NCI-H345 treated with DMSO at 0.1 percent for 48 hours (cell line): ENCODE measurements at regions not wholly inside any gene's neighbourhood (a gene's known extent, or its start where the extent isn't known, plus 50 kb on each side); places are given as distances from the start of the nearest gene placed in this dataset.
"Not testable (repeated sequence)": the region's sequence is repeated elsewhere in the genome, so short reads cannot be mapped to it uniquely, and the experiment has no call there.

Source experiments
- DNase-seq: peaks from one replicate; lab custom pipeline; 2025; ENCODE audit not compliant: unreplicated experiment; lab: John Stamatoyannopoulos, UW

DNA sequence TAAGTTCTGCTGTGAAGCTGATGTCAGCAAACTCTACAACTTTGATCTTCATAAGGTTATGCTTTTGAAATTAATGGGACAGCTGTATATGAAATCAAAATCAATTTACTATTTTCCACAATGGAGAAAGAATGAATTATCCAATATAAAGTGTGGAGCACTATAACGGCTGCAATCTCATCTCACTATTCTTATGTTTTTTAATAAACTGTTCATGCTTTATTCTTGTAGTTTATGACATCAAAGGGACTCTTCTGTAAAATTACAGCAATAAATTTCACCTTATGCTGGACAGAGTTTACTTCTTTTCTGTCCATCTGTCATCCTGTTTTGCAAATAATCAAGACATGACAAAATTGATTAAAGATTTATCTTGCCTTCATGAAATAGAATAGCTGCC lies 192.5 kb downstream of the TECRL start:
- no peak for DNase-seq

GRCh38 chr4:64205376-64205775 lies 203.9 kb downstream of the TECRL start:
- no peak for DNase-seq

GRCh38 chr4:64200001-64200555 lies 209.2 kb downstream of the TECRL start:
- DNase-seq: no peak

- DNase-seq: no peak
These were observed 213.7 kb downstream of the TECRL start for GRCh38 chr4:64195582-64195981.

GRCh38 chr4:64192731-64193412 lies 216.4 kb downstream of the TECRL start:
- no peak for DNase-seq

DNA sequence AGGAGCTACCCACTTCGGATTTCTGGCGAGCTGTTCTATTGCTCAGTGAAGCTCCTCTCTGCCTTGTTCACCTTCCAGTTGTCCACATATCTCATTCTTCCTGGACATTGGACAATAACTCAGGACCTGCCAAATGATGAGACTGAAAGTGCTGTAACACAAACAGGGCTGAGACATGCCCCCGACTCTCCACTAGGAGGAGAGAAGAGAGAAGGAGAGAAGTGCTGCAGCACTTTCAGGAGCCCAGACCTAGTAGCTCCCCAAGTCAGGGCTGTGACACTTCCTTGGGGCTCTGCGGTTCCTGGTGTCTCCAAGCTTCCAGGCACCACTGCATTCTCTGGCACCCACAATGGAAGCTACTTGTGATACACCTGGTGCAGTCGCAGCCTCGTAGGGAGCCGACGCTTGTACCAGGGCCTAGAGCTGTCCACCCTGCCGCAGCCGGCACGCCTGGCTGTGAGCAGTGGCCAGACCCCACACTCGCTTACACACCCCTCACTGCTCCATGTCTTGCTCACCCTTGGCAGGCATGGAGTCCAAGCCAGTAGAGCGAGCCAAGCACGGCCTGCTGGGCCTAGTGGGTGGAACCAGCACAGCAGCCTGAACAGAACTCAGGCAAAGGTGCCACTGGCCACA lies 234.9 kb downstream of the TECRL start:
- DNase-seq: no peak

DNA sequence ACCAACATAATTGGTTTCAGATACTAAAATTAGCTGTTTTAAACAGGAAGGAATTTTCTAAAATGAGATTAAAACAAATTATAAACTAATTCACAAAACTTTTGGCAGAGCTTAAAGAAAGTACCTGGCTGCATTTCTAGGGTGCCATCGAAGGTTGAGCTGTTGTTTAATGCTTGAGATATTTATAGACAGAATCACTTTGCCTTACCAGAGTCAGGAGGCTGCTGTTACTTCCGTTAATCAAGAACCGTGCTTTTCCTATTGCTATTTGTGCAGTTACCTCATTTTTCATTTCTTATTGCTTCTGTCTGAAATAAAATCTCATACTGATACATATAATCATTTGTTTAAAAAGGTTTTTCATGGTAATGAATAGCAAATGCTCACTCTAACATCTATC lies 242.9 kb downstream of the TECRL start:
- DNase-seq: no peak

GRCh38 chr4:64158648-64159326 lies 250.5 kb downstream of the TECRL start:
- peak; percentile 42 for DNase-seq

DNA sequence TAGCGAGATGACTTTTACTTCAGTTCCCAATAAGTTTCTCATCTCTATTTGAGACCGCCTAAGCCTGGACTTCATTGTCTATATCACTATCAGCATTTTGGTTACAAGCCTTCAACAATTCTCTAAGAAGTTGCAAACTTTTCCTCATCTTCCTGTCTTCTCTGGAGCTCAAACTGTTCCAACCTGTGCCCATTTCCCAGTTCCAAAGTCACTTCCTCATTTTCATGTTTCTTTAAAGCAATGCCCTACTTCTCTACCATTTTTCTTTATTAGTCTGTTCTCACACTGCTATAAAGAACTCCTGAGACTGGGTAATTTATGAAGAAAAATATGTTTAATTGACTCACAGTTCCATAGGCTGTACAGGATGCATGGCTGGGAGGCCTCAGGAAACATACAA lies 251.9 kb downstream of the TECRL start:
- DNase-seq: no peak

DNA sequence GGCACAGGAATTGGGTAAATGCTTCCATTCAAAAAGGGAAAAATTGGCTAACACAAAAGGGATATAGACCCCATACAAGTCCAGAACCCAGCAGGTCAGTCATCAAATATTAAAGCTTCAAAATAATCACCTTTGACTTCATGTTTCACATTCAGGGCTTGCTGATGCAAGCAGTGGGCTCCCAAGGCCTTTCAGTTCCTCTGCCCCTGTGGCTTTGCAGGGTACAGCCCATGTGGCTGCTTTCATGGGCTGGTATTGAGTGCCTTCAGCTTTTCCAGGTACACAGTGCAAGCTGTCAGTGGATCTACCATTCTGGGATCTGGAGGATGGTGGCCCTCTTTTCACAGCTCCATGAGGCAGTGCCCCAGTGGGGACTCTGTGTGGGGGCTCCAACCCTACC lies 253.0 kb downstream of the TECRL start:
- DNase-seq: no peak

- no peak for DNase-seq
These were observed 263.2 kb downstream of the TECRL start for GRCh38 chr4:64146030-64146429.

DNA sequence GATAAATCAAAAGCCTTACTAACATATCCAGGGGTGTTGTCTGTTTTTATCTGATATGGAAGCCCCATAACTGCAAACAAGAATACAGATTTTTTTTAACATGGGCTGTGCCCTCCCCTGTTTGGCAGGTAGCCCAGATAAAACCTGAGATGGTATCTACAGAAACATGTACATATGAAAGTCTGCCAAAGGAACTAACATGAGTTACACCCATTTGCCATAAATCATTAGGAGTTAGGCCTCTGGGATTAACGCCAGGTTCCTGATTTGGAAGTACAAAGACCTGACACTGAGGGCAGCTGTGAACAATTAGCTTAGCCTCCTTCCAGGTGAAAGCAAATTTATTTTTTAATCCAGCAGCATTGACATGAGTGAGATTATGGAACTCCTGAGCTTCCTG lies 264.3 kb downstream of the TECRL start:
- peak; percentile 0 for DNase-seq

- no peak for DNase-seq
These were observed 278.3 kb downstream of the TECRL start for GRCh38 chr4:64130907-64131306.

- DNase-seq: no peak
These were observed 283.9 kb downstream of the TECRL start for GRCh38 chr4:64125354-64125753.

DNA sequence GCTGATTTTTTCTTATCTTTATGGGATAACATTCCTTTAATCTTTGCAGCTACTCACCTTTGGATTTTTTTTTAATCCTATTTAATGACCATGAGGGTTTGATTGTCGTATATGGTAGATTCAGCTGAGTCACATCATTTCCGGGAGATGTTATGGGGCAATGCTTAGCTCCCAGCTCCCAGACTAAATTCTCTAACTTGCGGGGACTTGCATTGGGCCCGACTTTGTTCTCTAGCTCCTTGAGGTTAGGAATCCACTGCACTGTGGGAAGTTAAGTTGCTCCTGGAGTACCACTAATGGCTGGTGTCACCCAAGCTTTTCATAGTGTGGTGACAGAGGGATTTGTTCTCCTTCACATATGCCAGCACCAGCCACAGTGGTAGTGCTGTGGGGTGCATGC lies 287.4 kb downstream of the TECRL start:
- DNase-seq: no peak

- no peak for DNase-seq
These were observed 303.3 kb downstream of the TECRL start for GRCh38 chr4:64105903-64106302.

- DNase-seq: no peak
These were observed 313.9 kb downstream of the TECRL start for GRCh38 chr4:64095398-64095797.

GRCh38 chr4:64079316-64079715 lies 329.9 kb downstream of the TECRL start:
- DNase-seq: no peak

GRCh38 chr4:64068096-64068495 lies 341.2 kb downstream of the TECRL start:
- no peak for DNase-seq

DNA sequence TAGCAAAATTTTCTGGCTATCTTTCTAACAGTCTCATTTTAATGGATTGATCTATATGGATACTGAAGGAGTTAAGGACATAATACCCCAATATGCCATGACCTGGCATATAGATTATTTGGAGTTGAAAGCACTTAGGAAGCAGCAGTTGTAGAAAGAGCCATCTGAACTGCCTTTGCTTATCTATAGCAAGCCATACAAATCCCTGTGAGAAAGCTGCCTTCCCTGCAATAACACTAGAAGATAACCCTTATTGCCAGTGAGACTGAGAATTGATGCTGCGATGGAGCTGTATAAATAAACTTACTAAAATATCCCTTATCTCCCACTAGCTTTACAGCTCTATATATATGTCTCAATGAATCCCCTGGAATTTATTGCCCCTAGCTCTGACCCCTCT lies 346.3 kb downstream of the TECRL start:
- no peak for DNase-seq

- not testable (repeated sequence) for DNase-seq
These were observed 372.2 kb downstream of the TECRL start for GRCh38 chr4:64037033-64037432.

DNA sequence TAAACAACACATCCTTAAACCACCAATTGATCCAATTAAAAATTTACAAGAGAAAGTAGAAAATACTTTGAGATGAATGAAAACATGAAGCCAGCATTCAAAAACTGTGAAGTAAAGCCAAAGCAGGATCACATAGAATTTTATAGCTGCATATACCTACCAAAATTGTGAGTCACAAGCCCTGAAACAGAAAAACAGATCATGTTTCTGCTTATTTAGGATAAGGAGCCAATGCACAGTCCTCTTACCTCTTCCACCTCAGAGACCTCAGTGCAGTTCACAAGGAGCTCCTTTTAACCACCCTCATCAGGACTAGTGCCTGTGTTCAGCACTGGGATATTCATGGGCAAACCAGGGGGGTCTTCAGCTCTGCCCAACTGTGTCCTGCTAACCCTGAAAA lies 386.7 kb downstream of the TECRL start:
- DNase-seq: no peak
